ENCODE measurements at regions not wholly inside any gene's neighbourhood (a gene's known extent, or its start where the extent isn't known, plus 50 kb on each side); places are given as distances from the start of the nearest gene placed in this dataset.

DNA sequence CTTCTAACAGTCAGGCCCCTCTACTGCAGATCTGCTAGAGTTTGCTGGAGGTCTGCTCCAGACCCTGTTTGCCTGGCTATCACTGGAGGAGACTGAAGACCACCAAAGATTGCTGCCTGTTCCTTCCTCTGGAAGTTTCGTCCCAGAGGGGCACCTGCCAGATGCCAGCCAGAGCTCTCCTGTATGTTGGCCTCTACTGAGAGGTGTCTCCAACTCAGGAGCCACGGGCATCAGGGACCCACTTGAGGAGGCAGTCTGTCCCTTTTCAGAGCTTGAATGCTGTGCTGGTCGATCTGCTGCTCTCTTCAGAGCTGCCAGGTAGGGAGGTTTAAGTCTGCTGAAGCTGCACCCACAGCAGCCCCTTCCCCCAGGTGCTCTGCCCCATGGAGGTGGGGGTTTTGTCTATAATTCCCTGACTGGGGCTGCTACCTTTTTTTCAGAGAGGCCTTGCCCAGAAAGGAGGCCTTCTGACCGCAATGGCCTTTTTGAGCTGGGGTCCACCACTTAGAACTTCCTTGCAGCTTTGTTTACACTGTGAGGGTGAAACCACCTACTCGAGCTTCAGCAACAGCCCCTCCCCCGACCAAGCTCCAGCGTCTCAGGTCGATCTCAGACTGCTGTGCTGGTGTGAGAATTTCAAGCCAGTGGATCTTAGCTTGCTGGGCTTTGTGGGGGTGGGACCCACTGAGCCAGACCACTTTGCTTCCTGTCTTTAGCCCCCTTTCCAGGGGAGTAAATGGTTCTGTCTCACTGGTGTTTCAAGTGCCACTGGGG is 566.0 kb downstream of the NR4A2 start:
- Histone ChIP-seq H4K8ac (ENCODE audit: low read depth in 2 of 2, low read length in 2 of 2) (no peak overlapping the region), H3K4me1 (ENCODE audit: control insufficient read depth, insufficient read depth, low read length) (no peaks in the 10 kb centered on the region), H3K4ac (ENCODE audit: low read depth, low read length) (no peak overlapping the region), H3K27ac (ENCODE audit: insufficient read depth, low read length) (no peak overlapping the region), H3K56ac (ENCODE audit: extremely low read depth, insufficient read depth, low read length) (no peak overlapping the region), H2AK9ac (replicated peaks; ENCODE audit: low read depth, low read length, poor library complexity) (no peak overlapping the region), H4K5ac (ENCODE audit: low read depth, low read length) (no peak overlapping the region), H2AK5ac (ENCODE audit: low read depth, low read length) (no peak overlapping the region), H3K9me1 (ENCODE audit: insufficient read depth, low read length) (no peaks in the 10 kb centered on the region), H4K91ac (ENCODE audit: insufficient read depth, low read depth, low read length) (no peak overlapping the region), H3K27me3 (ENCODE audit: control insufficient read depth, insufficient read depth, low read length) (no peaks in the 10 kb centered on the region), H4K20me1 (ENCODE audit: insufficient read depth, low read length) (no peaks in the 10 kb centered on the region), H3K36me3 (ENCODE audit: control insufficient read depth, insufficient read depth, low read length) (no peaks in the 10 kb centered on the region), H3K4me3 (ENCODE audit: insufficient read depth, low read depth, low read length) (no peak overlapping the region), H3K18ac (ENCODE audit: low read depth, low read length) (no peak overlapping the region), H3K14ac (replicated peaks; ENCODE audit: low read depth, low read length) (no peak overlapping the region), H2BK20ac (ENCODE audit: low read depth, low read length) (no peak overlapping the region), H3K79me1 (ENCODE audit: low read depth in 1 of 2, low read length in 2 of 2) (no peaks in the 10 kb centered on the region), H2BK15ac (ENCODE audit: low read depth, low read length) (no peak overlapping the region), H3K9ac (ENCODE audit: low read depth, low read length) (no peak overlapping the region), H2AFZ (replicated peaks; ENCODE audit: low read length, poor library complexity) (no peak overlapping the region), H2BK120ac (ENCODE audit: low read depth, low read length) (no peak overlapping the region), H3K4me2 (ENCODE audit: low read depth, low read length) (no peak overlapping the region), H2BK5ac (ENCODE audit: low read depth, low read length, poor library complexity, severe bottlenecking) (no peak overlapping the region), H3K9me3 (ENCODE audit: control insufficient read depth, insufficient read depth, low read length) (peaks cover 10% of the 10 kb centered on the region), H3K23ac (ENCODE audit: low read depth, low read length) (no peak overlapping the region)
- POLR2A ChIA-PET (ENCODE audit: unreplicated experiment): no interaction called here
- ATAC-seq (ENCODE audit: low read depth): no peak
- CTCF ChIA-PET: no interaction called here
- BruUV-seq (replicated peaks): no TSS peak
- intact Hi-C loops (cut with micrococcal nuclease) (no loop called here), in situ Hi-C loops (cut with MboI; ENCODE audit: low sequenced_read_pairs) (no loop called here), dilution Hi-C loops (cut with HindIII; ENCODE audit: low sequenced_read_pairs, unreplicated experiment) (no loop called here)
- TF ChIP-seq, protein P1, sequence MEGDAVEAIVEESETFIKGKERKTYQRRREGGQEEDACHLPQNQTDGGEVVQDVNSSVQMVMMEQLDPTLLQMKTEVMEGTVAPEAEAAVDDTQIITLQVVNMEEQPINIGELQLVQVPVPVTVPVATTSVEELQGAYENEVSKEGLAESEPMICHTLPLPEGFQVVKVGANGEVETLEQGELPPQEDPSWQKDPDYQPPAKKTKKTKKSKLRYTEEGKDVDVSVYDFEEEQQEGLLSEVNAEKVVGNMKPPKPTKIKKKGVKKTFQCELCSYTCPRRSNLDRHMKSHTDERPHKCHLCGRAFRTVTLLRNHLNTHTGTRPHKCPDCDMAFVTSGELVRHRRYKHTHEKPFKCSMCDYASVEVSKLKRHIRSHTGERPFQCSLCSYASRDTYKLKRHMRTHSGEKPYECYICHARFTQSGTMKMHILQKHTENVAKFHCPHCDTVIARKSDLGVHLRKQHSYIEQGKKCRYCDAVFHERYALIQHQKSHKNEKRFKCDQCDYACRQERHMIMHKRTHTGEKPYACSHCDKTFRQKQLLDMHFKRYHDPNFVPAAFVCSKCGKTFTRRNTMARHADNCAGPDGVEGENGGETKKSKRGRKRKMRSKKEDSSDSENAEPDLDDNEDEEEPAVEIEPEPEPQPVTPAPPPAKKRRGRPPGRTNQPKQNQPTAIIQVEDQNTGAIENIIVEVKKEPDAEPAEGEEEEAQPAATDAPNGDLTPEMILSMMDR (conservative IDR thresholded peaks at IDR 0.05; ENCODE audit: low read depth, low read length): no peak
- TF ChIP-seq RFX5 (IDR thresholded peaks at IDR 0.05; ENCODE audit: low read depth, low read length) (no peak), CEBPB (IDR thresholded peaks at IDR 0.05; ENCODE audit: low read depth, low read length) (no peak), RCOR1 (IDR thresholded peaks at IDR 0.05; ENCODE audit: insufficient replicate concordance, low read length) (no peak), POLR2A (IDR thresholded peaks at IDR 0.05; ENCODE audit: low read depth, low read length) (no peak)
- DNase-seq: no peak
- no CpG with 5 or more reads among the region's 8 CpGs for WGBS, 2 experiments (ENCODE audit: extremely low coverage in 2 of 2, insufficient read length in 1 of 2)

Data from IMR-90 (cell line).